HFFc6 (cell line): ENCODE measurements at regions not wholly inside any gene's neighbourhood (a gene's known extent, or its start where the extent isn't known, plus 50 kb on each side); places are given as distances from the start of the nearest gene placed in this dataset.
"Not testable (repeated sequence)": the region's sequence is repeated elsewhere in the genome, so short reads cannot be mapped to it uniquely, and the experiment has no call there.

Experiments
- DNase-seq: peaks from one replicate; pipeline ENCODE4 v3.0.0-alpha.2; 2018
- H3K27ac Mint-ChIP-seq: 2 replicates; pipeline ENCODE4 v1.8.0; 2020; ENCODE audit warnings: mild to moderate bottlenecking, mixed read lengths
- H3K27me3 Mint-ChIP-seq: 2 replicates; pipeline ENCODE4 v1.8.0; 2021; ENCODE audit warnings: mild to moderate bottlenecking, moderate library complexity, mixed read lengths; ENCODE audit not compliant: insufficient read depth
- H3K36me3 Mint-ChIP-seq: 2 replicates; pipeline ENCODE4 v1.8.0; 2021; ENCODE audit warnings: low read depth, mixed read lengths
- H3K4me1 Mint-ChIP-seq: 2 replicates; pipeline ENCODE4 v1.8.0; 2020; ENCODE audit warnings: low read depth, mixed read lengths
- H3K4me3 Mint-ChIP-seq: 2 replicates; pipeline ENCODE4 v1.8.0; 2020; ENCODE audit warnings: mild to moderate bottlenecking, moderate library complexity, mixed read lengths
- H3K9me3 Mint-ChIP-seq: 2 replicates; pipeline ENCODE4 v1.8.0; 2020; ENCODE audit warnings: mild to moderate bottlenecking, mixed read lengths
- CTCF ChIP-seq: fragments of 200-600 bp; sonication (generic); IDR thresholded peaks from 2 replicates; pipeline ENCODE4 v1.5.0; 2021; ENCODE audit warnings: antibody characterized with exemption, mild to moderate bottlenecking

- DNase-seq, result no peak
- Mint-ChIP-seq H3K4me1 (no peaks in the 10 kb centered on the region), H3K9me3 (peaks cover 3% of the 10 kb centered on the region; the same call in 1 of the 2 replicates), H3K36me3 (no peaks in the 10 kb centered on the region), H3K27me3 (peaks cover 53% of the 10 kb centered on the region), H3K4me3 (no peak overlapping the region), H3K27ac (no peak overlapping the region)
- TF ChIP-seq CTCF, result no peak
Measured at GRCh38 chr17:77037943-77038342, 102.8 kb upstream of the SEC14L1 start.

GRCh38 chr17:77038884-77039555, 101.7 kb upstream of the SEC14L1 start:
- H3K36me3 Mint-ChIP-seq, result no peaks in the 10 kb centered on the region
- no peaks in the 10 kb centered on the region for H3K9me3 Mint-ChIP-seq
- H3K27me3 Mint-ChIP-seq, result peaks cover 53% of the 10 kb centered on the region
- no peak for TF ChIP-seq CTCF
- no peaks in the 10 kb centered on the region for H3K4me1 Mint-ChIP-seq
- no peak for DNase-seq
- H3K27ac Mint-ChIP-seq, result no peak overlapping the region
- H3K4me3 Mint-ChIP-seq, result no peak overlapping the region

GRCh38 chr17:77042476-77043231, 98.1 kb upstream of the SEC14L1 start:
- Mint-ChIP-seq H3K27me3 (peaks cover 42% of the 10 kb centered on the region), H3K36me3 (no peaks in the 10 kb centered on the region), H3K27ac (no peak overlapping the region), H3K4me1 (peaks cover 9% of the 10 kb centered on the region), H3K9me3 (no peaks in the 10 kb centered on the region), H3K4me3 (no peak overlapping the region)
- TF ChIP-seq CTCF, result no peak
- no peak for DNase-seq

GRCh38 chr17:77045441-77046041, 95.2 kb upstream of the SEC14L1 start:
- no peak overlapping the region for H3K4me3 Mint-ChIP-seq
- peaks cover 37% of the 10 kb centered on the region for H3K27me3 Mint-ChIP-seq
- H3K9me3 Mint-ChIP-seq, result no peaks in the 10 kb centered on the region

GRCh38 chr17:77049440-77049839, 91.3 kb upstream of the SEC14L1 start:
- DNase-seq, result no peak
- Mint-ChIP-seq H3K27me3 (peaks cover 52% of the 10 kb centered on the region), H3K4me3 (no peak overlapping the region), H3K9me3 (no peaks in the 10 kb centered on the region), H3K36me3 (no peaks in the 10 kb centered on the region), H3K4me1 (peaks cover 9% of the 10 kb centered on the region), H3K27ac (no peak overlapping the region)
- TF ChIP-seq CTCF, result no peak

More at GRCh38 chr17:77045441-77046041, 95.2 kb upstream of the SEC14L1 start:
- no peaks in the 10 kb centered on the region for H3K36me3 Mint-ChIP-seq
- peaks cover 9% of the 10 kb centered on the region for H3K4me1 Mint-ChIP-seq
- no peak for DNase-seq
- H3K27ac Mint-ChIP-seq, result no peak overlapping the region
- TF ChIP-seq CTCF, result no peak

GRCh38 chr17:77050901-77051300, 89.9 kb upstream of the SEC14L1 start:
- DNase-seq, H3K4me1 Mint-ChIP-seq, H3K27ac Mint-ChIP-seq, H3K36me3 Mint-ChIP-seq, H3K4me3 Mint-ChIP-seq, H3K9me3 Mint-ChIP-seq: not testable (repeated sequence)
- H3K27me3 Mint-ChIP-seq, result peaks cover 57% of the 10 kb centered on the region
